Renal cortical epithelial cell (primary cell): ENCODE measurements at regions not wholly inside any gene's neighbourhood (a gene's known extent, or its start where the extent isn't known, plus 50 kb on each side); places are given as distances from the start of the nearest gene placed in this dataset.

Experiments
- DNase-seq: peaks from one replicate; pipeline ENCODE4 v3.0.0-alpha.2; 2011; ENCODE audit warnings: low read depth

DNA sequence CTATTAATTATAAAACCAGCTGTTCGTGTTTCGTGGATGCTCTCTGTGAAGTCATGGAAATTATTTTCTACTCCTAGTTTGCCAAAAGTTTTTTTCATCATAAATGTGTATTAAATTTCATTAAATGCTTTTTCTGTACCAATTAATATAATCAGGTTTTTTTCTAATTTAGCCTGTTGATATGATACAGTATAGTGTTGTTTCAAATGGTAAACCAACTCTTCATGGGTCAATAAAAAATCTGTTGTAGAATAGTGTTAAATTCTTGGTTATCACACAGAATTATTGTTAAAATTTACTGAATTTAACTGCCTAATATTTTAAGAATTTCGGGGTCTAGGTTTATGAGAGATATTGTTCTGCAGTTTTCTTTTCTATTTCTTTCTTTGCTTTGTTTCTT lies 505.9 kb upstream of the MANEA start:
- DNase-seq, result no peak

DNA sequence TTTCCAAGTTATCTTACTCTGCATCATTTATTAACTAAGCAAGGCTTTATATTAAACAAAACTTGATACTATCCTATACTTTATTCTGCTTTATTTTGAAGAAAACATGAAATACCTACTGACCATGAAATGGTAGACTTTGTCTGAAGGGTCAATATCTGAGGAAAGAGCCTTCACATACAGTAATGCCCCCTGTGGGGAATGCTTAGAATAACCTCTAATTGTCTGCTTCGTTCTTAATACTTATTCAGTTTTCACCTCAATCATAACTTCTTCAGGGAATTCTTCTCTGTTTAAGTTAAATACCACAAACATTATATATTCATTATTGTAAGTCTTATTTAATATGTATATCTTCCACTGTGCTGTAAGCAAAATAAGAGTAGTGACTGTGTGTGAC lies 498.9 kb upstream of the MANEA start:
- no peak for DNase-seq

DNA sequence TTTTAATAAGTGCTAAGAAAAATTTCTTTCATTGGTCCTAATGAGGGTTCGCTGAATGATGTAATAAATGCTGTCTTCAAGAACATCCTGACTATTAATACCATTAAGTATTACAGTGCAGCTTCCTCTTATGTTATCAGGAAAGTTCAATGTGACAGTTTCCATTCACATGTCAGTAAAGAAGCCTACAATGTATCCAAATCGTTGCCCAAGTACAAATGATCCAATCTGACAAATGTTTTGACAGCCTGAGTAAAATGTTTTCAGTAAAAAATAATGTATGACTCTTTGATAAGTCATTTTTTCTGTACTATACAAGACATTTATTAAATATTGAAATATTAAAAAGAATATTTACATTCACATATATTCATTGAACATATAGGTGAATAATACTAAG lies 496.1 kb upstream of the MANEA start:
- DNase-seq, result no peak

DNA sequence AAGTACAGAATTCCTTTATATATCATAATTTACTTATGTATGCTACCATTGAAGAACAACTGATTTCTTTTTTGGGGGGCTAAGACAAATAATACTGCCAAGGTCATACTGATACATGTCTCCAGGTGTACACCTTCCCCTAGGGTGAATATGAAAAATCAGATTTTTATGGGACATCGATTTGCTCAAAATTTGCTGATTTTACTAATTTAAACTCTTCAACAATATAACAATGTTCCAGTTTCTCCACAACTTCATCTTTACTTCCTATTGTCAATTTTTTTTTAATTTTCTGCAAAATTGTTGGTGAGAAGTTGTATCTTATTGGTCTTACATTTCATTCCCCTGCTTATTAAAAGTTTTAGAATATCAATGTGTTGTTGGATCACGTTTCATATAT lies 495.4 kb upstream of the MANEA start:
- DNase-seq, result no peak

DNA sequence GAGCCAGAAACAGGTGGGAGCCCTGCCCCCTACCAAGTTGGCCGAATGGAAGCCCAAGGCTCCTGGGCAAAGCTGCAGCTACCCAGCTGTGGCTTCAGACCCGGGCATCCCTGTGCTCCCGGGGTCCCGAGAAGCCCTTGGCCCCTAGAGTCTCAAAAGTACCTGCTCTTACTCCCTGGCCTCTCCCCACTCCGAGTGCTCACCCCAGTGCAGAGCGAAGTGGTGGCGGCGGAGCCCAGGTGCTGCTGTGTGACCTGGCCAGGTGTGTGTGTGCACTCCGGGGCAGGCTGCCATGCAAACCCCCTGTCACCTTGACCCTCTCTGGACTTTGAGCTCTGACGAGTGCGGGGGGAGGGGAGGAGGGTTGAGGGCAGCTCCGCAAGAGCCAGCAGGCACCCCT lies 493.8 kb upstream of the MANEA start:
- no peak for DNase-seq

DNA sequence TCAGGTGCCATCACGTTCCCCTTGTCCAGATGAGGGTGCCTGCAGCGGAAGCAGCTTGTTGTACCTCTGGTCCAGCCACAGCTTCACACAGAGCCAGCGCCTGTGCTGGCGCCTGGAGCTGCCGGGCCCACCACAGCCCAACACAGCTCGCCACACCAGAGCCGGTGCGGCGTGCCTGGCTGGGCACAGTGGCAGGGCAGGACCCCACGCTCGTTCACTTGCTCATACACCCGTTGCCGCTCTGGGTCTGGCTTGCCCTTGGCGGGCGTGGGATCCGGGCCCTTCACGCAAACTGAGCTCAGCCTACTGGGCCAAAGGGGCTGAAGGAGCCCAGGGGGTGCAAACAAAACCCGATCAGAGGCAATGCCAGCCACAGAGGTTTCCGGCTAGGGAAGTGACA lies 492.5 kb upstream of the MANEA start:
- DNase-seq, result no peak

DNA sequence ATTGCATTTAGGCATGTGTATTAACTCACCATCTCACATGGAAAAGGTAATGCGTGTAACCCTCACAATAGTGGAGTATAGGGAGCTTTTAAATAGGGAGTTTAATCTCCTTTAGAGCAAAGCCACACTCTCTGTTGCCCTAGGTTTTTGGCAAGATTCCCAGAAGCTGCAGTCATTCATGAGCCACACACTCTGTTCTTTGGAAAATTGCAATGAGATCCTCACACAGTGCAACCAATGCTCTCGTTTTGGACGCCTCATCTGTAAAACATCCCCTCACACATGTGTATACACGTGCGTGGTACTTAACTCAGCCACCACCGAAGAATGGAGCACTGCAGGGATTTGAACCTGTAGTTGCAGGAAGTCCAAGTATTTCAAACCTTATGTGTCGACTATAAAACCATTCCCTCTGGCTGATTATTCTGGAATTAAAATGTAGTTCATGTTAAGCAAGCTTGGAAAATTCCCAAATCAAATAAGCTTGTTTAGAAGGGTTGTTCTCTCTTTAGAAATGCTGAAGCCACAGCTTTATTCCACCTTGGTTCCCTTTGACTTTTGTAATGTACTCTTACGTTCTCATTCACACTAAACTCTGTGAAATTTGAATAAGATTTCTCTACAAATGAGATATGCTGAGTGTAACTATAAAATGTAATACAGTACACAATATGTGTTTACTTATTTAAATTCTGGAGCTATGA lies 489.8 kb upstream of the MANEA start:
- peak; percentile 87 for DNase-seq

DNA sequence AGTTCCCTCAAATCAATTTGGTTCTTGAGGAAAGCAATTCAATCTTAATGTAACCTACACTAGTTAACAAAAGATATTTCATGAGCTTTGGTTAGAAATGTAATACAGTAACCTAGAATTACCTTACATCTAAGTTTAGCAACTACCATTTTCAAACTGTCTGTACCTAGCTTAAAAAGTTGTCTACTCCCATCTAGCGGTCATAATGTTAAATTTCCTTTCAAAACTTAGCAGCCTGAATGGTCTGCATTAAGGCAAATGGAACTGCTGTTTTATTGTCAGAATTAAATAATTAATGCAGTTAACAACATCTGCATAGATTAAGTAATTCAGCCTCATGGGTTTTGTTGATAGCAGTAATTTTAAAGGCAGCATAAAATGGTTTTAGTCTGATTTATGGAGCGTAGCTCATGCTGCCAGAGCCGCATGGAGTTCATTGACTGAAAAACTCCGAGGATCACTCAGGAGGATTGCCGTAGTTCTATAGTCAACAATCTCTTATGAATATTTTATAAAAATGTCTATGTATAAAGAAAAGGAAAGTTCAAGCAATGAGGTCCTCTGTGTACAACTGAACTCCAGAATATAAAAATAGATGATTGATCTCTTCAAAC lies 485.4 kb upstream of the MANEA start:
- peak; percentile 77 for DNase-seq

DNA sequence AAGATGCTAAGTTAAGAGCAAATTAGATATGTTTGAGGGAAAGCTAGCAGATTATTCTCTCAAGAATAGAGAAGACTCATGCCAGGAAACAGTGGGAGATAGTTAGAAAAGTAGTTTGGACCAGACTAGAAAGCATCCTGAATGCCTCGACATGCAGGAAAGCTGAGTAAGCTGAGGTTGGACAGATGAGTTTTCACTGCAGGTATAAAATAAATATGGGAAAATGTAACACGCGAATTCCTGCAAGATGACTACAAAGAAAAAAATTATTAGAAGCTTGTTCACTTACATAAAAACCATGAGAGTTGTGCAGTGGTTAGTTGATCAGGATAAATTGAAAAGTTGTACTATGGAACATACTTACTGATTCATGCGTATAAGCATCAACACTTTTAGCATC lies 484.2 kb upstream of the MANEA start:
- no peak for DNase-seq

DNA sequence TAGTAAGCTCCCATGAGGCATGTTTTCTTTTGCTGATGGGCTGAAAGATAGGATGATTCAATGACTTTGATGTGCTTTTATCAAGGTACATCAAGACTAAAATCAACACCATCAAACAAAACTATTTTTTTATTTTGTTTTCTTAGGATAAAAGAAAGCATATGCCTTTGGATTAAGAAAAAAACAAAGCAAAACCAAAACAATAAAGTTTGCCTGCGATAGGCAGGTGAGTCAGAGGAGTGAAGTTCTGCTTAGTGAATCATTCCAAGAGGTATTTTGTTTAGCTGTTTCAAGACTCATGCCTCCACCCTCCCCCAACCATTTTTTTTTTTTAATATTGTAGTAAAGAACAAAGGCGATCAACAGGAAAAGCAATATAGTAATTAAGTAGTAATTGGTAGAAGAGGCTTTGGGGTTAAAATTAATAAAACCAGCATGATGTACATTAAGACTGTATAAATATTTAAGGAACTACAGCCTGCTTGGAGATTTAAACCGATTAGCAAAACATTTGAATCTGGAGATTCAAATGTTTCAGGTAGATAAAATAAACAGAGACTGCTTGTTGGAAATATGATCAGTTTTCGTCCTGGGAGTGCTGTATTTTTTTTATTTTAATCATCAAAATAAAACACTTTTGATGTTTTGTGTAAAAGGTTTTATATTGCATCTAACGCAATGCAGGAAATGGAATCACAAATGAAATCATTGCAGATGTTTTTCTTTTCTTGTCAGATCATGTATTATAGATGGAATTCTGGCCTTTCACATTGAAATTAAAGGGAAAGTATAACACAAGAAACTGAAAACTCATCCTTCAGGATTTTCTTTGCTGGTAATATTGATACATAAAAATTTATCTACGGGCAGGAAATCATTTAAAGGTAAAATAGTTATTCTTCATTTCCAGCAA lies 482.3 kb upstream of the MANEA start:
- DNase-seq, result peak; percentile 91

DNA sequence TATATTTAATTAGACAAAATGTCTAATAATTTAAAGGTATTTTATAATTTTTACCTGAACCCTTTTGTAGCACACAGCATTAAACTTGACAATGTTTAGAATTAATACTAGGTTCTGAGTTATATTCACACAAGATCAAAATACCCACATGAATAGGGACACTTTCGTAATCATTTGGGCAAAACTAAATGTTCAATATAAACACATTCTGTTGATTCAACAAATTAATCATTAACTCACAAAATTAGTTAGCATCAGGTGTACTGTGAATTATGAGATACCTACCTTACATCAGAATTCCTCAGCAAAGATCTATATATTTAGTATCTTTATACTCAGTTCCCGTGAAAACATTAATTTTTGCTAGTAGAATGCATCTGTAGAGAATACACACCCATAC lies 481.5 kb upstream of the MANEA start:
- DNase-seq, result peak; percentile 33

DNA sequence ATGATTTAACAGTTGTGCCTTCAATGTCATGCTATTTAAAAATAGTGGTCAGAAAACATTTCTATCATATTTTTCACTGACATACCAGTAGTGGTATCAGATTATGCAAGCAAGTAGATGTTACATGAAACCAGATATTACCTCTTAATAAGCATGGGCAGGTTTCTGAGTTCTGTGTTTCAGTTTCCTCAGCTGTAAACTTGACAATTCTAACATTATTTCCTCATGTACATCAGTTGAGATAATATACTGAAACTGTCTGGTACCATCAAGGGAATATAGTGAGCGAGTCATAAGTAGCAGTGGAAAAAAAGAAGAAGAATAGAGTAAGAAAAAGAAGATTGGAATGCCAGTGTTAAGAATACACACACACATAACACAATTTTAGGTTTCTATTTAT lies 477.9 kb upstream of the MANEA start:
- DNase-seq, result no peak

DNA sequence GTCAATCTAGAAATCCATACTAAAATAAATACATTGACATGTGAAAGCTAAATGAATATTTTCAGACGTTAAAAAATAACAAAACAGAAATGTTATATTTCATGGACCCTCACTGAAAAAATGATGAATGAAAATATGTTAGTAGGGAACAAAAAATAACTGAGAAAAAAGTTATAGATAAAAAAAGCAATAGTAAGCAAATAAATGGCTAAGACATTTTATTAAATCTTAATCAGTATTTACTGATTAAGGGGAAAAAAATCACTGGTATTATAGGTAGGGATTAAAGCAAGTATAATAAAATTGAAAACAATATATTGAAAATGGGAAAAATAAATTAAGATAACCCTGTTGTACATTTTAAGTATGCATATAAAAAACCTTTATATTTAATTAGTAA lies 468.1 kb upstream of the MANEA start:
- DNase-seq, result no peak

DNA sequence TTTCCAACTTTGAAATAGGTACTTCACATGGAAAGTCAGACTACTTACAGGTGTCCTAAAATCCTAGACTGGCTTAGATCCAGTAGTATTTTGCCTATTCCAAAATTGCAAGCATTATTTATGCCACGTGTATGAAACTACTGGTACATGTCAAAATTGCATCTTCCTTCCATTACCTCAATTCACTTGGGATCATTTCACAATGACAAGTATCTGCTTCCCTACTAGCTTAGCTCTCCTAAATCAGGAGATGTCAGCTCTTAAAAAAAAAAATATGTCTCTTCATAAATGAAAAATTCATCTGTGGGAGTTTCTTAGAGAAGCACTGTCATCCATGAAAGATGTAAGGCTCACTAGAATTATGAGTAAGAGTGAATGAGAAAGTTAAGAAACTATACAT lies 466.6 kb upstream of the MANEA start:
- DNase-seq, result no peak

DNA sequence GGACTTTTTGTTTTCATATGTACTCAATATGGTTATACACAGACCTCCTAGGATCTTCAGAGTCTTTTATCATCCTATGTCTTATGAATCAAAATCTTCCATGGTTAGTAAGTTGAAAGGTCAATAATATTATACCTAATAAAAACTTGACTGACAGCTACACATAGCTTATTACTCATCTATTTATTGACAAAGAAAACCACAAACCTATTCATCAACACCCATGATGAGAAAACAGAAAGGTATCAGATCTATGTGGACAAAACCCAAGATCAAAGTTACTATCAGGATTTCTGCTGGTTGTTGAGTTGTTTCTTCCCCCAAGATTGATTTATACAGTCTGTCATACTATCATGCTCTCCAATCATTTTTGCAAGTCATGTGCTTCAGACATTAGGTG lies 460.1 kb upstream of the MANEA start:
- DNase-seq, result no peak

DNA sequence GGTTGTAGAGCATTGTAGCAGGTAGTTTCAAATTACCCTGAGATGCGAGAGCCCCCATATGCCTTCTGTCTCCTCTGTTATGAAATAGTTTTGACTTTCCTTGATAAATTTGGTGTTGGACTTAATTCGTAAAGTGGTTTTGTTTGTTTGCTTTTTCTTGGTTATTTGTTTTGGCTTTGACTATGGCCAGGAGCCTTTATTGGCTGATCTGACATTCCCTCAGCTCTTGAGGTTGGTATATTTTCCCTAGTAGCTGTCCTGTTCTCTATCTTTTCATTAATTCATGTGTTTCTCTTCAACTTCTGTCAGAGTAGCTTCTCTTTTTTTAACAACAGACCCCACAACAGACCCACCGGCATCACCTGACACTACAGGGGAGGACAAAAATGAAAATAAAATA lies 457.4 kb upstream of the MANEA start:
- DNase-seq, result no peak

DNA sequence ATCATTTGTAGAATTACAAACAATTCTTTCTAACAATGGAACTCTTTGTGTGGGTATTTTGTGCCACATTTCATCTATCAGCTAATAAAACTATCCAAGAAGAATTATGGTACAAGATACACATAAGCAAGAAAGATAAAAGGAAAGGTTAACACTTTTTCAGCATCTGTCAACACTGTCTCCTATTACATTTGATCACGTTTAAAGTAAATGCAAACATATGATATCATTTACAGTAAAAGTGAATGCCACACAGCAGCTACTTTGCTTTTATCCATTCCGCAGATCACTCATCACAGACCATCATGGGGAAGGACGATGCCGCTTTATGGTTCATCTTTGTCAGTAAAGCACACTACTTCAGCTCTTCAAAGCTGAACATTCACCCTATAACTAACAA lies 456.4 kb upstream of the MANEA start:
- DNase-seq, result no peak

DNA sequence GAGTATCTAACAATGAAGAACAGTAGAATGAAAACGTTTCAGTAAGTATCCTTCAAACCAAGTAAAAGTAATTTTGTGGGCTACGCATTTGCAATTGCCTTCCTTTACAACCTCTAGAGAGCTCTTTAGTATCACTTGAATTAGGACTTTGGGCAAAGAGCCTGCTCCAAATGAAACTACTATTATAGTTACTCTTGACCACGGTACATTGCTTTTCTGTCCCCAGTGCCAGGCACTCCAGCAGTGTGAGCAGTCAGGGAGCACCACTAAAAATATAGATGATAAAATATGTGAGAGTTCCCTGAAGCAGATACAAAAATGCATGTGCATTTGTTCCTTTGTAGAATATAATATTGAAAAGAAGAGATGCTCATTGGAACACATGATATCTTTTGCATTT lies 450.1 kb upstream of the MANEA start:
- no peak for DNase-seq

DNA sequence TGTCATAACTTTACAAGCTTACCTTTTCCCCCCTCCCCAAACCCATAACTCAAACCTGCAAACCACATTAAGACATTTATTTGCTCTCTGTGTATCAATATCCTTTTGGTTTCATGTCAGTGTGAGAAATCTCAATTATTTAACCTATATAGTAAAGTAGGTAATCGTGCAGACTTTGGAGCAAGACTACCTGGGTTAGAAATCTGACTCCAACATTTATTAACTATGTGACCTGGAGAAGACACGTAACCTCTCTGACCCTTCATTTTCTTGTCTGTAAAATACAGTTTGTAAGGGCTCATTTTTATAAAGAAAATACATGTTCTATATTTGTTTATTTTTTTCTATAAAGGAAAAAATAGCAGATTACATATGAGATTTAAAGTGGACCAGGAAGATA lies 448.9 kb upstream of the MANEA start:
- no peak for DNase-seq

DNA sequence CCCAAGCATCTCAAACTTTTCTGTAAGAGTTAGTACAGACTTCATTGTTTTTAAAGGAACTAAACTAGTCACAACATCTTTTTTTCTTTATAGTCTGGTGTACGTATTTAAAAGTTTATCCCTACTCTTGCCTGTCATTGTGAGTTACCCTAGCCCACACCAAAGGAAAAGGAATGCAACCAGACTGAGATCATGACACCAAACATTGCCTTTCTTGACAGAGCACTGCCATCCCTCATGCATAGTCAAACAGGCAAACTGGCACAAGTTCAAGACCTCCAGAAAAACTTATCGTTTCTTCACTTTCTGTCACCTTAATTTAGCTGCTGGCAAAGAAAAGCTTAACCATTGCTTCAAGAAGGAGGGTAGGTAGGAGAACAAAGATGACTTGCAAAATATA lies 448.4 kb upstream of the MANEA start:
- DNase-seq, result no peak

DNA sequence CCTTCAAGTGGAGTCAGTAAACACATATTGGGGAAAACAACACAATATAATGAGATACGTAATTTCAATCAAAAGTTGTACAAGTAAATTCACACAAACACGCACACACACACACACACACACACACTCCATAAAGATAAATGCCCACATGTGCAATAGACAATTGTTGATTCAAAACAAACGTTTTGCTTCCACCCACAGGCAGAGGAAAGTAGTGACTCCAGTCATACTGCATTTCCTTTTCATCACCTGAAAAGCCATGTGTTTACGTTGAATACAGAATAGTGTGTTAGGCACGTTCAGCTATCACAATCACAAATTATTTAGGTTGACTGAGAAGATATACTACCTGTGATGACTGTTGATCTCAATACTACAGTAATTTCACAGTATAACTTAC lies 443.8 kb upstream of the MANEA start:
- peak; percentile 32 for DNase-seq

DNA sequence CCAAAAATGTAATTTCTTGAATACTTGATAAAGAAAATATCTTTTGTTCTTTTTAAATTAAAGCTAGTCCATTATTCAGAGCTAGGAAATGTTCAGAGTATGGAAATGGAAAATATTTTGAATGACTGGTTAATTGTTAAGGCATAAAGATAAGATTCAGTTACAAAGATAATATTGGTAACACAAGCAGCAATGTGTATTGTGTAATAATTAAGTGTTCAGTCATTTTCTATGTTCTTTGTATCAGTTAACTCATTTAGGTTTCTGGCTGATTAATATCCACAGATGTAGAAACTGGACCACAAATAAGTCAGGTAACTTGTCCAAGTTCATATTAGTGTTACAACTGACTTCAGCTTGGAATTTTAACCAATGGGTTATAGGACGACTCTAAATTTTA lies 442.2 kb upstream of the MANEA start:
- DNase-seq, result no peak

DNA sequence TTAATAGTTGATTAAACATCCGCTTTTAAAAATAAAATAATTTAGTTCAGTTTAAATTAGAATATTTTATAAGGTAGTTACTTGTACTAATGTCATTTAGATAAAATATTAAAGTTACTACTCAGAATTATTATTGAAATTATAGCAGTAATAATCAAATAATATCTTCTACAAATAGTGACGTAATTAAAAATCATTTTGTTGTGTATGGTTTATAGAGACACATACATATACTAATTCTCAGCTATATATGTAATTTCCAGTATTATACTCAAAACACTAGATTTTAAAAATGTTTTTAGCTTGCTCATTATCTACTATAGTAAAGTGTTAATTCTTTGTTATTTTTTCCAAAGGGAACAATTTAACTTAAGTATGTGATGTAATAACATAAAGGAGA lies 435.2 kb upstream of the MANEA start:
- no peak for DNase-seq
